Upper lobe of right lung (tissue), 1 donor: ENCODE measurements at regions not wholly inside any gene's neighbourhood (a gene's known extent, or its start where the extent isn't known, plus 50 kb on each side); places are given as distances from the start of the nearest gene placed in this dataset.
A peak's percentile ranks its signal among the peaks of the same experiment; 100 is the strongest.

Experiments used
- ATAC-seq: fragments of 200-7000 bp; cut with Tn5 transposase; one replicate; pipeline ENCODE4 v1.9.1; 2020; ENCODE audit warnings: mild to moderate bottlenecking, moderate library complexity
- DNase-seq: peaks from one replicate; pipeline ENCODE4 v3.0.0-alpha.2; 2020
- H3K27ac ChIP-seq: fragments of 200-600 bp; one replicate; pipeline ENCODE4 v1.8.0; 2022
- H3K27me3 ChIP-seq: fragments of 200-600 bp; one replicate; pipeline ENCODE4 v1.8.0; 2022; ENCODE audit warnings: mild to moderate bottlenecking
- H3K36me3 ChIP-seq: fragments of 200-600 bp; one replicate; pipeline ENCODE4 v1.8.0; 2022
- H3K4me1 ChIP-seq: fragments of 200-600 bp; one replicate; pipeline ENCODE4 v1.8.0; 2022
- H3K4me3 ChIP-seq: fragments of 200-600 bp; one replicate; pipeline ENCODE4 v1.8.0; 2022; ENCODE audit warnings: mild to moderate bottlenecking
- H3K9me3 ChIP-seq: fragments of 200-600 bp; one replicate; pipeline ENCODE4 v1.8.0; 2022
- CTCF ChIP-seq: fragments of 200-600 bp; IDR thresholded peaks from one replicate; pipeline ENCODE4 v1.8.0; 2022; ENCODE audit warnings: antibody characterized with exemption
- intact Hi-C: fragments of 100-400 bp; cut with DNase I; formaldehyde crosslinking; loops from one replicate; pipeline ENCODE4 v1.11.0; 2022
- donor health status: DM: no; HTN: yes; CAD: no; lungs with severe emphysema.

DNA sequence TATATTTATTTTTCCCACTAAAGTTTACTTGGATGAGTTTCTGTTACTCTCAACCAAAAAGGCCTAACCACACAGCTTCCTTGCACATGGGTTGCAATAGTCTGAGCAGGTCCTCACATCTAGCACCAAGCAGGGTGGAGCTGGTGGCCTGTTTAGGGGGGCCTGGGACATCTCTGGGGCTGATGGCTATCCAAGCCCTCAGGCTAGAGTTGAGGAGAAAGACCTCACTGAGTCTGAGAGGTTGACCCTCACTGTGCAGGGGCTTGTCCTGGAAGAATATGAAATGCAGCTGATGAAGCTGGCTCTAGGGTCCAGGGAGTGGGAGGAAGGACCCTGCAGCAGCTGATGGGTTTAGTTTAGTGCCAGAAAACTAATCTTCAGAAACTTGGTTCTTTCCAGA, 217.1 kb upstream of the MVB12B start:
- ATAC-seq (no peak), DNase-seq (peak; percentile 13)
- no peaks in the 10 kb centered on the region for H3K4me1 ChIP-seq
- H3K9me3 ChIP-seq, result no peaks in the 10 kb centered on the region
- H3K27me3 ChIP-seq, result peaks cover 13% of the 10 kb centered on the region
- no peak overlapping the region for H3K4me3 ChIP-seq
- intact Hi-C loops, result no loop called here
- H3K36me3 ChIP-seq, result no peaks in the 10 kb centered on the region
- TF ChIP-seq CTCF, result no peak
- no peak overlapping the region for H3K27ac ChIP-seq

DNA sequence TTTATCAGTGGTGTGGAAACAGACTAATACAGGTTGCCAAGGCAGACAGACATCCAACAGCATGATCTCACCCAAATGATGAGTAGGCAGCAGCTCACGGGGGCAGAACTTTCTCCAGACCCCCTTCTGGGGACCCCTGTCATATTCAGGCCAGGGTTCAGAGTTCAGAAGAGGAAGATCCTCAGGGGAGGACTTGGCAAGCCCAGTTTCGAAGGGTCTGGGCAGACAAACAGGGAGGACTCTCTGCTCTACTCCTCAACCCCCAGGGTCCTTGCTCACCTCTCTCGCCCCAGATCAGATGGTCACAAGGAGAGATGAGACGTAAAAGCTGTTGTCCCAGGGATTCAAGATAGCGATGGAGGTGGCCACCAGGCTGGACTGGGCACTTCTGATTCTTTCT, 215.1 kb upstream of the MVB12B start:
- Histone ChIP-seq H3K9me3 (no peaks in the 10 kb centered on the region), H3K4me1 (no peaks in the 10 kb centered on the region), H3K27me3 (peaks cover 6% of the 10 kb centered on the region), H3K27ac (no peak overlapping the region), H3K36me3 (no peaks in the 10 kb centered on the region), H3K4me3 (no peak overlapping the region)
- TF ChIP-seq CTCF, result no peak
- ATAC-seq (no peak), DNase-seq (peak; percentile 25)
- intact Hi-C loops, result no loop called here

GRCh38 chr9:126112135-126112720, 214.4 kb upstream of the MVB12B start:
- DNase-seq, result peak; percentile 46

DNA sequence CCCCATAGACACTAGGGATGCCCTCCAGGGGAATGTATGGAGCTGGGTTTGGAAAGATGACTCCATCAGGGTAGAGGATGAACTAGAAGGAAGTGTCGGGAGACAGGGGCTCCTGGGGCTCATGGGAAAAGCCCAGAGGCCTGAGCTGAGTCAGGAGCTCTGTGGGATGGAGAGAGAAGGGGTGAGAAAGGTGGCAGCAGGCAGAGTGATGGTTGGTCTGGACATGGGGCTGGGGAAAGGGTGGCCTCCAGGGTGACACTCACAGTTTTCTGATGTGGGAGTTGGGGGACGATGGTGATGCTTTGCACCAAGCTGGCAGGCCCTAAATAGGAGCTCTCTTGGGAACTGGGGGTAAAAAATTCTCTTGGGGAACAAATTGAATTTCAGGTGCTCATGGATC, 213.5 kb upstream of the MVB12B start:
- DNase-seq (peak; percentile 35), ATAC-seq (no peak)

More at GRCh38 chr9:126112135-126112720, 214.4 kb upstream of the MVB12B start:
- intact Hi-C loops, result no loop called here
- H3K27ac ChIP-seq, result no peak overlapping the region
- no peaks in the 10 kb centered on the region for H3K36me3 ChIP-seq
- TF ChIP-seq CTCF, result no peak
- H3K27me3 ChIP-seq, result peaks cover 9% of the 10 kb centered on the region
- no peak for ATAC-seq
- H3K4me1 ChIP-seq, result no peaks in the 10 kb centered on the region
- no peaks in the 10 kb centered on the region for H3K9me3 ChIP-seq
- no peak overlapping the region for H3K4me3 ChIP-seq

DNA sequence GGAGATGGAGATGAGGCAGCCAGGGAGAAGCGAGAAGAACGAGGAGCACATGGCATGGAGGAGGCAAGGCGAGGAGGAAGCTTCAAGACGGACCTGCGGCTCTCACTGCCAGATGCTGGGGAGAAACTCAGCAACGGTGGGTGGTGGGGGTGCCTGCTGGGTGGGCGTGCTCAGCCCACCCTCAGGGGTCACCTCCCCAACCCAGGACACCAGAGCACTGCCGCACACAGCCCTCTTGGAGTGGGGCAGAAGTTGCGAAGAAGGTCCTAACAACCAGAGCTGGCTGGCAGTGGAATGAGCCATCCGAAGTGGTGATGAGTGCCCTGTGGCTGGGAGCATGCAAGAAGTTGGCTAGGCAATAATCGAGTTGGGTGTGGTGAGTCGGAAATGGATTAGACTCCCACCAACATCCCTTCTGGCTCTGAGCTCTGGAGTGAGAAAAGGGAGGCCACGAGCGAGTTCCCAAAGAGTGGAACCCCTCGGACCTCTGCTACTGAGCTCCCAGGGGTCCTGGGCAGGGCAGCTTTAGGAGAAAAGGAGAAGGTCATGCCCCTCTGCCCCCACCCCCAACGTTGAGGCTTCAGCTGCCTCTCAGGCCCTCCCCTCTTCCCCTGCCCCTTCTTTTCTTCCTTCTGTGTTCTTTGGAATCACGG, 212.7 kb upstream of the MVB12B start:
- DNase-seq, result peak; percentile 58
- no peaks in the 10 kb centered on the region for H3K36me3 ChIP-seq
- intact Hi-C loops, result no loop called here
- no peak for ATAC-seq
- H3K27ac ChIP-seq, result no peak overlapping the region
- H3K9me3 ChIP-seq, result no peaks in the 10 kb centered on the region
- no peak overlapping the region for H3K4me3 ChIP-seq
- H3K4me1 ChIP-seq, result no peaks in the 10 kb centered on the region
- peaks cover 17% of the 10 kb centered on the region for H3K27me3 ChIP-seq
- no peak for TF ChIP-seq CTCF

More for the DNA sequence above, 213.5 kb upstream of the MVB12B start:
- Histone ChIP-seq H3K27ac (no peak overlapping the region), H3K9me3 (no peaks in the 10 kb centered on the region), H3K4me1 (no peaks in the 10 kb centered on the region), H3K4me3 (no peak overlapping the region), H3K36me3 (no peaks in the 10 kb centered on the region), H3K27me3 (peaks cover 17% of the 10 kb centered on the region)
- intact Hi-C loops, result no loop called here
- TF ChIP-seq CTCF, result no peak
